Stimulated activated CD4-positive, alpha-beta T cell treated with anti-CD3 and anti-CD28 coated beads, Interleukin-2, amount 100 ng/mL, for 48 hours (primary cell): ENCODE measurements at regions not wholly inside any gene's neighbourhood (a gene's known extent, or its start where the extent isn't known, plus 50 kb on each side); places are given as distances from the start of the nearest gene placed in this dataset.
"Not testable (repeated sequence)": the region's sequence is repeated elsewhere in the genome, so short reads cannot be mapped to it uniquely, and the experiment has no call there.

ENCODE experiments used
- DNase-seq, 2 donors: peaks; one replicate each; pipeline ENCODE4 v3.0.0-alpha.2; 2020

DNA sequence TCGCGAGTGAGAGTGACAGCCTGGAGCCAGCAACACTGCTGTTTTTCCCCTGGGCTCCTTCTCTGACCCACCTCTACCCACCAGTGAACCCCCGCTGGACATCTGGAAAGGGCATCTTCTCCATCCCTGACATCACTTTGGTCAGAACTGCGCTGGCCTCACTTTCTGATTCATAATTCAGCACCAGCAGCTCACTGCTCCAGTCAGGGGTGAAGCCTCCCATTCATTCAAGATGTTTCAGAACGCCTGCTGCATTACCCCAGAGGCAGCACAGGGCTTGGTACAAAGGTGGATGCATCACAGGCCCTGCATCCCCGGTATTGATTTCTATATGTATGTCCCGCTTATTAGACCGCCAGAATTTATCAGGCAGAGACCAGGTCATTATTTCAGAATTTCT lies 182.8 kb upstream of the TSHZ3 start:
- DNase-seq = no peak

- no peak for DNase-seq
Measured at GRCh38 chr19:31533114-31533513, 183.9 kb upstream of the TSHZ3 start.

DNA sequence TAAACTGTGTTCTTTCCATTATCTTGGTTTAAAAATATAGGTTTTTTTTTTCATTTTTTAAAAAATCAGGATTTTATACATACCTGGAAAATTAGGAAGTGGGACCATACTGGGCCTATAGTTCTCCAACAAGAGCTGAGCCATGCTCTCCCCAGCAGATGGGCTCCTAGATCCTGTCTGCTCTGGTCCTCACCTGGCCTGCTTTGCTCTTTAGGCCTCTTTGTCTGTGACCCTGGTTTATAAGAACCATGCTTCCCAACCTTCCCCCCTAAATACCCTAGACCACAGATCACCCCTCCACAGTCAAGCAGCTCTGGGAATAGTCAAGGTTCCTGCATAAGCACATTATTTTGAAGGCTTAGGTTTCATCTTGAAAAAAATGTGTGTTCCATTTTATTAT lies 185.0 kb upstream of the TSHZ3 start:
- DNase-seq = no peak

DNA sequence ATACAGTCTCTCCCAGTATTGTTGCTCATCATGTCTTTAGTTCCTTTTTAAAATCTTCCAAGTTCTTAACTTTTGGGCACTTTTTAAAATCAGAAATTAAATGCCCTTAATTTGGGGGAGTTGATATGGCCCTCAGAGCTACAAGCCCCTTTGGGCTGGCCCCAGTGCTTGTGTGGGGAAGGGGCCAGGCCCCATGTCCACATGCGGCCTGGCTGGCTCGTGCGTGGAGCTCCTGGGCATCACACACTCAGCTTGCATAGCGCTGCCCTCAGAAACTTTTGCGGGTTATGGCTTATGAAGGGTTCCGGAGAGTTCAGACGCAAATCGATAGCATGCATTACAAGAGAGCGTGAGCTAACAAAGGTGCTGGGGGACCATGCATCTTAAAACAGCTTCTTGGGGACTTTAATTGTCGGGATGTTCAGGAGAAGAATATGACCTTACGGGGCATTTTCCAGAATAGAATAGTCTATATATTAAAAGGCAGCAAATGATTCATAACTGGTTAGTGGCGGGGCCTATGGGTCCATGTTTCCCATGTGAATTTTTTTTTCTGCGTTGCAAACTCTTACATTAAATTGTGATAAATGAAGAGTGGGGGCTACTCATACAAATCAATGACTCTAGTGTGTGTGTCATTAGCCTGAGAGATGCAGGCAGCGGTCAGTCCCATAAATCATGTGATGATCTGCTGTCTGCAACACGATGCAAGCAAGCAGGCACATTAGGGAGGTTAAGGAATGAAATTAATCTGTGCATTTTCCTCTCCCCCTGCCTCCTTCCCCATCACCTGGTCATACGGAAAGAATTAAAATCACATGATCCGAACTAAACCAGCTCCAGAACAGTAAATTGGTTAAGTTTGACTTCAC lies 185.8 kb upstream of the TSHZ3 start:
- no peak for DNase-seq

DNA sequence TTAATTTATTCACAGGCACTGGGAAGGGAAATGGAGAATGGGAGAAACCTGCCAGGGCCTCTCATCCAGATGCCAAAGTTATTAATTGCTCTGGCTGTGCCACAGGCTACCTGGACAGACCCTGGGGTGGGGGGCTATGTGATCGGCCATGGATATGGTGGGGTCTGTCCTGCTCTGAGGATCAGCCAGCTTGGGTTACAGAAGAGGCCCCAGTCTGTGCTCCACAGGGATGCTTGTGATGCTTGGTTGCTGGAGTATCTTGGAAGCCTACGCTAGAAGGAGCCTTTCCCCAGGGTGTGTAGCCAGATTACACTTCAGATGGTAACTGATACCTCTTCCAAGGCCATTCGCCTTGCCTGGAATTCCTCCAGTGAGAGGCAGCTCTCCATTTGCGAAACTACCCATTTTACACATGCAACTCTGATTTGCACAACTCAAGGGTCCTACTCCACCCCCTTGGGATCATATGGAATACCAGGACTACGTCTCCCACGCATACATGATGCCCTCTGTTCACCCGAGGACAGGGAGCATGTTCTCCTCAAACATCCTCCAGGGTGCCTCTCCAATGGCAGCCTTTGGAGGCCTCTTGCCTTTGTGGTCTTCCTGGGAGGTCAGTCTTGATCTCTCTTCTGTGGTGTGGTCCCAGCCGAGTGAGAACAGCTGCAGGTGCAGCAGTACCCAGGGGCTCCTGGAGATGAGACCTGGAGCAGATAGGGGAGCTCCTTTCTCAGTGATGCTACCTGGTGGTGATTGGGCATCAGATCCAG lies 186.6 kb upstream of the TSHZ3 start:
- DNase-seq = no peak

GRCh38 chr19:31537136-31537535 lies 187.9 kb upstream of the TSHZ3 start:
- no peak for DNase-seq

GRCh38 chr19:31537902-31538301 lies 188.7 kb upstream of the TSHZ3 start:
- not testable (repeated sequence) for DNase-seq

GRCh38 chr19:31538879-31539278 lies 189.6 kb upstream of the TSHZ3 start:
- no peak for DNase-seq

DNA sequence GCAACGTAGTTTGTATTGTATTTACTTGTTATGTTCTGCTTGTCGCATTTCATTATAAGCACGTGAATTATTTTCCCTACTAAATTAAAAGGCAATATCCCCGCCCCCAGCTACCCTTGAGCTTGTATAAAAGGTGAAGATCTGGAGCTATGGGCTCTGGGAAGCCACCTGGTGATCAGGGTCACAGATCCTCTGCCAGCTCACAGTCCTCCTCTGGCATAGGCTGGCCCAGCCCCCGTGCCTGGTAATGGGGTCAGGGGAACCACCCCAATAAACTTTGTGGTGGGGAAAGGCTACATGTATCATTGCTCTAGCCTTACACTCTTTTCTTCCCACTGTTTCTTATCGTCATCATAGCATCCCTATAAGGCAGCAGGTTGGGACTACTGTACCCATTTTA lies 190.2 kb upstream of the TSHZ3 start:
- no peak for DNase-seq

DNA sequence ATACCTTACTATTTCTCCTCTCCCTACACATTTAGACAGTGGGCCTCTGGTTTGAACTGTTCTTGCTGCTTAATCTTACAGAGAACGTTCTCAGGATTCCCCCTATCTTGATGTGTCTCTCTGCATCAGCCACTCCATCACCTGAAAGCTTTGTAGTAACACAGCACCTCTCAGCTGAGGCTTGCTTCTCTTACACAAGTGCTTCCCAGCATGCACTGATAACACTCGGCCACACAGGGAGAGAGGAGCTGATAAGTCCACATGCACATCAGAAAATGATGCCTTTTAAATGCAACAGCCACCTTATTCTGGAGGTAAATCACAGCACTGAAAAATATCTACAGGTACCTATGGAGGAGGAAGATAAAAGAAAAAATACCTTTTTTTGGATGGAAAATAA lies 192.2 kb upstream of the TSHZ3 start:
- DNase-seq = no peak

- DNase-seq = no peak
Measured at GRCh38 chr19:31543456-31543855, 194.2 kb upstream of the TSHZ3 start.

- no peak for DNase-seq
Measured at GRCh38 chr19:31545777-31546176, 196.5 kb upstream of the TSHZ3 start.

DNA sequence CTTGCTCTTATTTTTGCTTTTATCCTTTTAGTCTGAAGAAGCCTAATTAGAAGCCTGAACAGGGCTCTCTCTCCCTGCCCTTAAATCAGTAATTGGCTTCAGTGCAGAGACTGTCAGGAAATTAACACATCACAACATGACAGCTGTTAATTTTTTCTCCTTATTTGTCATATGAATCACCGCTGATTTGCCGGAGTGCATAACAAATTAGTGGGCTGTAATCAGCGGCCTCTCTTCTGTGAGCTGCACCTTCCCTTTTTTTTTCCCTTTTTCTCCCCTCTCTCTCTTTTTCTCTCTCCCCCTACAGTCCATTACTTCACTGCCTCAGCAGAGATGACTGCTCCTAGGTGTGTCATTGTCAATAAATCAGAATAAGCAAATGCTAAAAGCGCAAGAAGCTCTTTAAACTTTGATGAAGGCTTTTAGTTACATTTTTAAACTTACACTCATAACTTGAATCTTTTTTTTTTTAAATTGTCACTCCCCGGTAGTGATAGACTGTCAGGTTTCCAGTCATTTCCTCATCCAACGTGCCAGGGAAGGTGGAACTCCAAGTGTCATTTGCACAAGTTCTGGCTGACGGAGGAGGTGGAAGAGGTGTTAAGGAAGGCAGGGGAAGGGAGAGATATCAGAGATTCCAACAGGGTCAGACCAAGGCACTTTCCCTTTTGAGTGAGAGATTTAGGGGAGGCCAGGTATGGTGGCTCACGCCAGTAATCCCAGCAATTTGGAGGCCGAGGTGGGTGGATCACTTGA lies 197.1 kb upstream of the TSHZ3 start:
- no peak for DNase-seq

DNA sequence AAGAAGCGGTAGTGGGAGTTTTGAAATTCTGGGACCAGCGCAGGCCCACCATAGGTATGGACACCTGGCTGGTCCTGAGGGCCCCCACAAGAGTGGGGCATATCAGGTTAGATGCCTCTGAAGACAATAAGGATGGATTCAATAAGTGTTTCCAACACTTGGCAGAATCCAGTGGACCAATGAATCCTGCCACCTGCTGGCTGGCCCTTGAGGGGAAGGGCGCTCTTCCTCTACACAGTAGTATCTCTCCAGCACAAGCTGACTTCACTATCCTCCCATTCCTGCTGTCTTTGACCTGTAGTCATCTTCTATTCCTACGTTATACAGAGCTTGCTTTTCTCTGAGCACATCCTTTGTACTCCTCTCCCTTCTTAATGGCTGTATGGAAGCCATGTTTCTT lies 199.7 kb upstream of the TSHZ3 start:
- no peak for DNase-seq

- DNase-seq = no peak
Measured at GRCh38 chr19:31553112-31553845, 204.0 kb upstream of the TSHZ3 start.

DNA sequence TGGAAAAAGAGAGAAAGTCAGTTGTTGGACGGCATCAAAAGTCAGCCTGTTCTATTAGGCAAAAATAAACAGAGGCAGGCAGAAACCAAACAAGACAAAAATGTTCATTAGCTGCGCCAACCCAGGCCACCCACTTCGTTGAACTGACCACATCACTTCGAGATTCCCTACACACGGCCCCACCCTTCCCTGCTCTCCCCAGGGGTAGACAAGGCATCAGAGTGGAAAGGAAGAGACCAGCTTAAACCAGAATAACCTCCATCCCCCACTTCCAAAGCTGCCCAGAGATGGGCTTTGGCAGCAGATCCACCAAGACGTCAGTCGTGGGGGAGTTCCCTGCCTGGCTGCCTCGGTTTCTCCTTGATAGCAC lies 204.6 kb upstream of the TSHZ3 start:
- DNase-seq = no peak

GRCh38 chr19:31554360-31554759 lies 205.1 kb upstream of the TSHZ3 start:
- DNase-seq = no peak

GRCh38 chr19:31555634-31556215 lies 206.5 kb upstream of the TSHZ3 start:
- DNase-seq = no peak

DNA sequence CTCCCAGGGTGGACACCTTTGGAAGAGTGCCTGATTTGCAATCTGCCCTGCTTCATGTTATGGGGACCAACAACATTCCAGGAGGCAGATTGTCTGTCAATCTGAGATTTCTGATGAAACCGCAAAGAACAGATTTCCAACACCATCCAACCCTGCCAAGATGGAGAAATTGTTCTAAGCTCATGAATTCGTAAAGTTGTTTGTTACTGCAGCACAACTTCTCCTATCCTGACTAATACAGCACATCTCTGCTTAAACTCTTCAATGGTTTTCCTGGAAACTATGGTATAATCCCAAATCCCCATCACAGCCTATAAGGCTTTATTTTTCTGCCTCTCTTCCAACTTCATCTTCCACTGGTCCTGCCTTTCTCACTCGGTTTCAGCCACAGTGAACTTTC lies 210.3 kb upstream of the TSHZ3 start:
- no peak for DNase-seq

DNA sequence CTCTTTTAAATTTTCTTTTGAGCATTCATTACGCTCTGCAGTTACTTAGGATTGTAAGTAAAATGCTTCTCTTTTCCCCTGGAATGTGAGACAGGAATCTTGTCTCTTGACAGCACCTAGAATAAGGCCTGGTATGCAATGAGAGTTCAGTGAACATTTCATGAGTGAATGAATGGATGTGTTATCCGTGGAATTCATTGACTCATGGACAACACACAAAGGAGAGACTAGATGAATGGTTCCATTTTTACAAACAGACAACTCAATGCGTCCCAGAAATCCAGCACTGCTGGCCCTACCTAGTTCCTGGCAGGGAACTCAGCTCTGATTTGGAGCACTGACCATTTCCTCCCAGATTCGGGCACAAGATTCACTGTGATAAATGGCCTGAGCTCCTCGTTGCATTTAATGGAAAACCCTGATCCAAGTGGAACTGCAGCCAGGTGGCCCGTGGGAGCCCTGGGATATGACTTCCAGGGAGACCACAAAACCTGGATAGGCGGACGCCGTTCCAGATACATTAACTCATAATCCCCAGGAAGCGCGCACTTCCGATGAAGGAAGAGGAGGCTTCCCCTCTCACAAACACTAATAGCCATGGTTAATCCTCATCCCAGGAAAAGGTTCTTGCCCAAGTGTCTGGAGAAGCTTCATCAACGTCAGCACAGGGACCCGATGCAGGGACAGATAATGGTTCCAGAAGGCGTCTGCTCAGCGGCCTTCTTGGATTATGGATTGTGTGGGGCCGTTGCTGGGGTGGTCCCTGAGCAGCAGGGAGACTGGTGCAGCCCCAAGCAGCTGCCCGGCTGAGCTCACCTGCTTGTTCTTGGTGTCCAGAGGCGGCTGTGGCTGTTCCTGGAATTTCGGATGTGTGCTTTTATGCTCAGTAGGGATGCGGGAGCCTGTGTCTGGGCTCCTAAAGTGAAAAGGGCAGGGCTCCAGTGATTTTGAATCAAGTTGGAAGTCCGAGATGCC lies 211.1 kb upstream of the TSHZ3 start:
- no peak for DNase-seq

DNA sequence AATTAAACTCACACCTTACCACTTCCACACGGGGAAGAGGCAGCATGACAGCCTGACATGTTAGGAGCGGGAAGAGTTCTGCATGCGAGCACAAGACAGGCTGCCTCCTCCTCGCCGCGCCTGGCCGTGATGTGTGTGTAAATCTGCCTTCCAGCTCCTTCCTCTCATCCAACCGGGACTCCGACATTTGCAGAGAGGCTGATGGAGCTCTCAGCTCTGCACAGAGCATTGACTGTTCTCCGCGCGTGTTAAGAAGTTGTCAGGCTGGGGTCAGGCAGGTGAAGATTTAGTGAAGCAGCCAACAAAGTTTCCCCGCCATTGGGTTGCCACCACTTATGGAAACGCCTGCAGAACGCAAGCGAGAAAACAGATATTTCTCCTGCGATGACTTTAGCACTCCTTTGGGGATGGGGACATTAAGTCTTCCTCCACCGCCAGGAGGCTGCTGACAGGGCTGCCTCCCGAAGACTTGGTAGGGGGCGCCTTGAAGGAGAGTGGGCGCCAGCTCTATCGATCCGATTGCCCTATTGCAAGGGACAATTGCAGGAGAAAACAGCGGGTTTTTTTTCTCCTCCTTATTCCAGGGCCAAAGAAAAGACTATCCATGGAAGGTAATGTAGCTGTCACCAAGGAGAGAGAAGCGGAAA lies 213.9 kb upstream of the TSHZ3 start:
- DNase-seq = no peak
